Activated naive CD4-positive, alpha-beta T cell treated with anti-CD3 and anti-CD28 coated beads for 36 hours (primary cell): ENCODE measurements at regions not wholly inside any gene's neighbourhood (a gene's known extent, or its start where the extent isn't known, plus 50 kb on each side); places are given as distances from the start of the nearest gene placed in this dataset.
"Not testable (repeated sequence)": the region's sequence is repeated elsewhere in the genome, so short reads cannot be mapped to it uniquely, and the experiment has no call there.

Experiments
- CTCF ChIA-PET: fragments of 350-600 bp; sonication (Branson Sonifier 250); formaldehyde crosslinking; loops from one replicate; lab custom pipeline; 2021; ENCODE audit warnings: antibody characterized with exemption; lab: Charles Lee
- DNase-seq: peaks from one replicate; pipeline ENCODE4 v3.0.0-alpha.2; 2020
- H3K27ac Mint-ChIP-seq: one replicate; pipeline ENCODE4 v1.8.0; 2021; ENCODE audit warnings: mild to moderate bottlenecking, mixed read lengths
- H3K27me3 Mint-ChIP-seq: one replicate; pipeline ENCODE4 v1.8.0; 2021; ENCODE audit warnings: low read depth, mixed read lengths
- H3K36me3 Mint-ChIP-seq: one replicate; pipeline ENCODE4 v1.8.0; 2021; ENCODE audit warnings: low read depth, mixed read lengths
- H3K4me1 Mint-ChIP-seq: one replicate; pipeline ENCODE4 v1.8.0; 2021; ENCODE audit warnings: low read depth, mixed read lengths
- H3K4me3 Mint-ChIP-seq: one replicate; pipeline ENCODE4 v1.8.0; 2021; ENCODE audit warnings: mild to moderate bottlenecking, moderate library complexity, mixed read lengths
- H3K9me3 Mint-ChIP-seq: one replicate; pipeline ENCODE4 v1.8.0; 2021; ENCODE audit warnings: mixed read lengths
- intact Hi-C: fragments of 100-400 bp; cut with micrococcal nuclease; formaldehyde crosslinking; loops from one replicate; pipeline ENCODE4 v1.15.1; 2023

GRCh38 chr7:108657140-108657726, 87.6 kb downstream of the DNAJB9 start:
- CTCF ChIA-PET, H3K36me3 Mint-ChIP-seq, H3K27me3 Mint-ChIP-seq, intact Hi-C loops, H3K4me3 Mint-ChIP-seq, H3K4me1 Mint-ChIP-seq, H3K27ac Mint-ChIP-seq, H3K9me3 Mint-ChIP-seq, DNase-seq: not testable (repeated sequence)

GRCh38 chr7:108659261-108659660, 89.6 kb downstream of the DNAJB9 start:
- Mint-ChIP-seq H3K36me3 (no peaks in the 10 kb centered on the region), H3K27me3 (peaks cover 4% of the 10 kb centered on the region), H3K9me3 (no peaks in the 10 kb centered on the region), H3K4me1 (no peaks in the 10 kb centered on the region), H3K27ac (no peak overlapping the region), H3K4me3 (no peak overlapping the region)
- DNase-seq: no peak
- intact Hi-C loops: no loop called here
- CTCF ChIA-PET: no interaction called here

- no peak for DNase-seq
- Mint-ChIP-seq H3K36me3 (no peaks in the 10 kb centered on the region), H3K27ac (no peak overlapping the region), H3K4me3 (no peak overlapping the region), H3K27me3 (peaks cover 4% of the 10 kb centered on the region), H3K4me1 (no peaks in the 10 kb centered on the region), H3K9me3 (no peaks in the 10 kb centered on the region)
- intact Hi-C loops: no loop called here
- CTCF ChIA-PET: interaction anchor here (0.7 kb wide), 1 partner anchor 54 kb away, joined by 3 read pairs; no protein-coding TSS in a partner anchor
Measured at GRCh38 chr7:108659867-108660266, 90.2 kb downstream of the DNAJB9 start.

GRCh38 chr7:108660465-108660864, 90.8 kb downstream of the DNAJB9 start:
- CTCF ChIA-PET: interaction anchor here (0.7 to 0.8 kb wide), 2 partner anchors 54 to 126 kb away, joined by 3 read pairs; no protein-coding TSS in a partner anchor
- intact Hi-C loops: no loop called here
- DNase-seq: no peak
- Mint-ChIP-seq H3K9me3 (no peaks in the 10 kb centered on the region), H3K36me3 (no peaks in the 10 kb centered on the region), H3K4me3 (no peak overlapping the region), H3K4me1 (no peaks in the 10 kb centered on the region), H3K27me3 (peaks cover 4% of the 10 kb centered on the region), H3K27ac (no peak overlapping the region)

GRCh38 chr7:108662783-108663362, 93.2 kb downstream of the DNAJB9 start:
- H3K27me3 Mint-ChIP-seq: peaks cover 5% of the 10 kb centered on the region
- CTCF ChIA-PET: interaction anchor here (0.7 kb wide), 1 partner anchor 240 kb away, joined by 3 read pairs; no protein-coding TSS in a partner anchor
- H3K27ac Mint-ChIP-seq: no peak overlapping the region
- DNase-seq: no peak
- no peaks in the 10 kb centered on the region for H3K9me3 Mint-ChIP-seq
- H3K4me1 Mint-ChIP-seq: no peaks in the 10 kb centered on the region
- H3K4me3 Mint-ChIP-seq: no peak overlapping the region
- H3K36me3 Mint-ChIP-seq: no peaks in the 10 kb centered on the region
- intact Hi-C loops: no loop called here

GRCh38 chr7:108663701-108664100, 94.0 kb downstream of the DNAJB9 start:
- Mint-ChIP-seq H3K27me3 (peaks cover 7% of the 10 kb centered on the region), H3K27ac (no peak overlapping the region), H3K9me3 (no peaks in the 10 kb centered on the region), H3K36me3 (no peaks in the 10 kb centered on the region), H3K4me3 (no peak overlapping the region), H3K4me1 (no peaks in the 10 kb centered on the region)
- no peak for DNase-seq
- intact Hi-C loops: no loop called here
- CTCF ChIA-PET: interaction anchor here (0.6 kb wide), 1 partner anchor 55 kb away, joined by 3 read pairs; no protein-coding TSS in a partner anchor

GRCh38 chr7:108667216-108667615, 97.5 kb downstream of the DNAJB9 start:
- Mint-ChIP-seq H3K36me3 (no peaks in the 10 kb centered on the region), H3K4me3 (no peak overlapping the region), H3K9me3 (no peaks in the 10 kb centered on the region), H3K4me1 (no peaks in the 10 kb centered on the region), H3K27ac (no peak overlapping the region), H3K27me3 (peaks cover 14% of the 10 kb centered on the region)
- DNase-seq: no peak
- CTCF ChIA-PET: no interaction called here
- intact Hi-C loops: no loop called here

GRCh38 chr7:108669958-108670357, 100.3 kb downstream of the DNAJB9 start:
- DNase-seq: no peak
- no peak overlapping the region for H3K4me3 Mint-ChIP-seq
- H3K36me3 Mint-ChIP-seq: no peaks in the 10 kb centered on the region
- intact Hi-C loops: no loop called here
- CTCF ChIA-PET: no interaction called here
- H3K9me3 Mint-ChIP-seq: no peaks in the 10 kb centered on the region
- no peaks in the 10 kb centered on the region for H3K4me1 Mint-ChIP-seq
- no peak overlapping the region for H3K27ac Mint-ChIP-seq
- H3K27me3 Mint-ChIP-seq: peaks cover 14% of the 10 kb centered on the region

GRCh38 chr7:108673699-108674098, 104.0 kb downstream of the DNAJB9 start:
- H3K36me3 Mint-ChIP-seq, CTCF ChIA-PET, intact Hi-C loops, H3K4me3 Mint-ChIP-seq, H3K27ac Mint-ChIP-seq, H3K27me3 Mint-ChIP-seq, DNase-seq, H3K9me3 Mint-ChIP-seq, H3K4me1 Mint-ChIP-seq: not testable (repeated sequence)

- H3K9me3 Mint-ChIP-seq: no peaks in the 10 kb centered on the region
- intact Hi-C loops: no loop called here
Measured at GRCh38 chr7:108684629-108685028, 115.0 kb downstream of the DNAJB9 start.

GRCh38 chr7:108686494-108686893, 116.8 kb downstream of the DNAJB9 start:
- H3K9me3 Mint-ChIP-seq: no peaks in the 10 kb centered on the region
- H3K27ac Mint-ChIP-seq: no peak overlapping the region
- no peak for DNase-seq
- peaks cover 2% of the 10 kb centered on the region for H3K27me3 Mint-ChIP-seq
- CTCF ChIA-PET: no interaction called here
- no peaks in the 10 kb centered on the region for H3K36me3 Mint-ChIP-seq
- H3K4me1 Mint-ChIP-seq: no peaks in the 10 kb centered on the region
- intact Hi-C loops: no loop called here
- no peak overlapping the region for H3K4me3 Mint-ChIP-seq

More at GRCh38 chr7:108684629-108685028, 115.0 kb downstream of the DNAJB9 start:
- Mint-ChIP-seq H3K4me3 (no peak overlapping the region), H3K27me3 (peaks cover 2% of the 10 kb centered on the region), H3K27ac (no peak overlapping the region), H3K36me3 (no peaks in the 10 kb centered on the region), H3K4me1 (no peaks in the 10 kb centered on the region)
- no peak for DNase-seq
- CTCF ChIA-PET: interaction anchor here (0.7 kb wide), 1 partner anchor 1853 kb away, joined by 3 read pairs; no protein-coding TSS in a partner anchor

- no peaks in the 10 kb centered on the region for H3K4me1 Mint-ChIP-seq
- peaks cover 3% of the 10 kb centered on the region for H3K9me3 Mint-ChIP-seq
- H3K4me3 Mint-ChIP-seq: no peak overlapping the region
- no peaks in the 10 kb centered on the region for H3K36me3 Mint-ChIP-seq
- H3K27ac Mint-ChIP-seq: no peak overlapping the region
- CTCF ChIA-PET: no interaction called here
- H3K27me3 Mint-ChIP-seq: peaks cover 3% of the 10 kb centered on the region
- no peak for DNase-seq
- intact Hi-C loops: no loop called here
Measured at GRCh38 chr7:108697254-108697653, 127.6 kb downstream of the DNAJB9 start.

- H3K36me3 Mint-ChIP-seq: no peaks in the 10 kb centered on the region
- no peak overlapping the region for H3K4me3 Mint-ChIP-seq
- no peak for DNase-seq
- H3K9me3 Mint-ChIP-seq: no peaks in the 10 kb centered on the region
- H3K27ac Mint-ChIP-seq: no peak overlapping the region
- H3K4me1 Mint-ChIP-seq: no peaks in the 10 kb centered on the region
- intact Hi-C loops: no loop called here
- CTCF ChIA-PET: no interaction called here
- peaks cover 3% of the 10 kb centered on the region for H3K27me3 Mint-ChIP-seq
Measured at GRCh38 chr7:108711611-108712010, 141.9 kb downstream of the DNAJB9 start.
